ENCODE measurements at regions not wholly inside any gene's neighbourhood (a gene's known extent, or its start where the extent isn't known, plus 50 kb on each side); places are given as distances from the start of the nearest gene placed in this dataset.

DNA sequence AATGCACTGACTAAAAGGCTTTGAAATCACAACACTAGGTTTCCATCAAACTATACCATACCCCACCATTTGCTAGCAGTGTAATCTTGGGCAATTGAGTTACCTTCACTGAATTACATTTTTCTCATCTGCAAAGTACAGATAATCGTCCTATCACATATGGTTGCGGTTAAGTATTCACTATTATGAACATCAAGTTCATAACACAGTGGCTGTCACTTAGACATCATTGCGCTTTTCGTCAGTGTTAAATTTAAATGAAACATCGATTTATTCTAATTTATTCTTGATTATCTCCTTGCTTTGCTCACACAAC, 505.9 kb downstream of the CPS1 start:
- DNase-seq, result no peak

DNA sequence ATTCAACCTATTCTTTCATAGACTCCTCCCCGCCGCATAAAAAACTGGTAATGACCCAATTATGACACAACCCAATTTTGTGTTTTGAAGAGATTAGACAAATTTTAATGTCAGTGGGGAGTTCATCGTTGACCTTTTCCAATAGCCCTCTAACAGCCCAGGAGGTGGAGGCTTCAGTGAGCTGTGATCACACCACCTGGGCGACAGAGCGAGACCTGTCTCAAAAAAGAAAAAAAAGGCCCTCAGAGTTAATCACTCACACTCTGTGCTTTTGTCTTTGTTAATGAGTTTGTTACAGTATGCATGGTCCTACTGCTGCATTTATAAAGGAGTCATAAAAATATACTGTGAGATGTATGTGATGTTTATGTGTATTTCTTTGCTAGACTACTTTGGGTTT, 510.6 kb downstream of the CPS1 start:
- no peak for DNase-seq

DNA sequence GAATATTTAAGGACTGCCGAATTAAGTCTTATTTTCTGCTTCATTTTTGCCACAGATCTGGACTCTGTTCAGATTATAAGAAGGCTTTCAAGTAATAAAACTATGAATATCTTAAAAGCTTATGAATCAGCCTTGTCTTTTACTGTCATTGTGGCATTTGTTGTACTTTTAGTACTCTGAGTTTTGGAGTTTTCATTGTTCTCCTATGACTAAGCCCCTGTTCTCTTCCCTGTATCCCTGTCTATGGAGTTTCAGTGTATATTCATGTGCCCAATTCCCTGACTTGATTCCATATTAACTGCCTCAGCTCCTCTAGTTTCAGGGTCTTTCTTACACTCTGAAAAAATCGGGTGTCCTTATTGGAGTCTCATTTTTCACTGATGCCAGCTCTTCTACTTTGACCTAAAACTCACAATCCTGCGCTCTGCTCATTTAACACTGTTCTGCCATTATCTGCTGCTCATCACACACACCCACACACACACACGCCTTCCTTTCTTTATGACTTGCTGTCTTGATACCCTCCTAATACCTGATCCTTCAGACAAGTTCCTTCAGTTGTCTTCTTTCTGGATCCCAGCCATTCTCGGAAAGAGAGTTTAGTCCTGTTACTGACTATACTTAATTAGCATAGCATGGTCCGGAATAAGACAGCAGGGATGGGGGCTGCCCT, 511.8 kb downstream of the CPS1 start:
- peak in 1 of 51 donors; percentile 35 for DNase-seq

DNA sequence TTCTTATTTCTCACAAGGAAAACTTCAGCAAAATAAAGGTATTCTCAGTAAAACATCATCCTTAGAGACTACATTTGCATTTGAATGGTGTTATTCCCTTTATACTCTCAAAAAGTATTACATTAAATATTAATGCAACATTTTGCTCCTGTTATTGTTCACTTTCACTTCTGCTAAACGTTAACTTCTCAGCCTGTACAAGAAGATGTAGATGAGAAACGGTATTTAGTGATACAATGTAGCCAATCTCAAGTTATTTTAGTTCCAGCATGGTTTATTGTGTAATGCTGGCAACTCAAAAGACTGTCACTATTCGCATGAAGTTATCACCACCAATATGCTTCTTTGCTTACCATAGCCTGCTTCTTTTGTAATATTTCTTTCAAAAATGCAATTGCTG, 514.1 kb downstream of the CPS1 start:
- DNase-seq, result no peak

DNA sequence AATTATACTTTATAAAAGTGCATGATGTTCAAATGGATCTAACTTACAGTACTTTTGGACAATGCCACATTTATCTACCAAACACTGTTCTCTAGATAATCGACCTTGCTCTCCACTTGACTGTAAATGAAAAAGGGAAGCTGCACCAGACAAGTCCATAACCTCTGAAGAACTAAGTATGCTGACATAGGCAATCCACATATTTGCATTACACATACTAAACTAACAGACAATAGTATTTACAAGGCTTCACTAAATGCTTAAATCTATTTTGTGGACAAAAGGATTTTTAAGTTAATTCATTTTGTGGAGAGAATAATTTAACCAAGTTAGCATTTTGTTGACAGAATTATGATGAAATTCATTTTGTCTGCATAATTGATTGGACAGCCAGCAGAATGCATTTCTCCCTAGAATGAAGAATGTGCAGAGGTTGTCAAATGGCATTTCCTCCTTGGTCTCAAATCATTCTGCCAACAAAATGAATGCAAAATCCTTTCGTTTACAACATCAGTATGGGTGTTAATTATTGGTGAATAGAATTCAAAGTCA, 520.9 kb downstream of the CPS1 start:
- no peak for DNase-seq

DNA sequence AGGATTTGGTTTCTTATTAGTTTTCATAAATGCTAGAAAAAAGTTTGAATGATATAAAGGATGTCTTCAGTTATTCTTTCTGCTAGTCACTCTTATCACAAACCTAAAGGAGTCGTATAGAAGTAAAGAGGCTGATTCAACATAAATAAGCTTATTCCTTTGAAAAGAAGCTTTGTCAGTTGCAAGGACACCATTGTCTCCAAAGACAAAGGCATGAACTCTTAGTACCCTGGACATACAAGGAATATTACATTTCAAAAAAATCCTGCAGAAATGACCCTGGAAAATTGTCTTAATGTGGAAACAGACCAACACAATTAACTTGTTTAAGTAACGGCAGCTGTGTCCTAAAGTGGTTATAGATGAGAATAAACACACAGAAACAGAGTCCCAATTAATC, 528.0 kb downstream of the CPS1 start:
- no peak for DNase-seq

DNA sequence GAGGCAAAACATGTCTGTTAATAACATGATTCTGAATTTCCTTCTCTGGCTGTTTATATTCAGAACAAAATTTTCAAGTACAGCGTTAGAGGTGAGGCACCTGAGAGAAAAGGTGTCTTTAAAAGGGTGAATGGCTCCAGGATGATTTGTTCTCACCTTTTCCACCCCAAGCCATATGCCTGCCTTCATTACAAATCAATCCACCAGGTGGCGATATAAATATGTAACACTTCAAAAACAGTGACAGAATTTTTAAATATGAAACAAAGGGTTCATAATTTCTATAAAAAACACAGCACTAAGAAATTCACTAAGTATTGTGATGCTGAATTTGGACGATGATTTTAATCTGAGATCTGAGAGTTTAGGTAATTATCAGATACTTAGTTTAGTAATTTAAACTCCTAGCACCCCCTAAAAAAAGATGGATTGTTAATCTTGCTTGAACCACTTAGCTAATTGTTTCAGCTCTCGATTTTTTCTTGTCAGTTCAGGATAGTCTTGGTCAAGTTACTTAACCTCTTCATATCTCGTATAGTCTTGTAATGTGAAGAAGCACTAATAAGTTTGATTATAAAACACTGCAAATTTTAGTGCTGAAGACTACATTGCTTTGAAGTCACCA, 528.8 kb downstream of the CPS1 start:
- peak in 2 of 51 donors; percentile 0 to 57 for DNase-seq

DNA sequence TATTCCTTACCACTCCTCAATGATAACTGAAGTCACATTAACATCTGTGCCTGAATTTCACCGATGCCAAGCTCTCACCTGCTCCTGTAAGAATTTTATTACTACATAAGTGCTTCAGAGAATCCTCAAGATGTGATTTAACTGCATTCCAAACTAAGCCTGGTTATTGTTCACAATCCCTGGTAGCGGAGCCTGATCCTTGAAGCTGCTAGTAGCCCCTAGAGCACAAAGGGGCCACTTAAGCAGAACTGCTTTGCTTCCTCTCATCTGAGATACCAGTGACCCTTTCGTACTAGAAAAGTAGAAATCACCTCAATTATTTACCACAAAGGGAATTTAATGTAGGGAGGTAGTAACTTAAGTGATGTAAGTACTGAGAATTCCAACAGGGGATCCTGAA, 529.6 kb downstream of the CPS1 start:
- DNase-seq, result no peak

DNA sequence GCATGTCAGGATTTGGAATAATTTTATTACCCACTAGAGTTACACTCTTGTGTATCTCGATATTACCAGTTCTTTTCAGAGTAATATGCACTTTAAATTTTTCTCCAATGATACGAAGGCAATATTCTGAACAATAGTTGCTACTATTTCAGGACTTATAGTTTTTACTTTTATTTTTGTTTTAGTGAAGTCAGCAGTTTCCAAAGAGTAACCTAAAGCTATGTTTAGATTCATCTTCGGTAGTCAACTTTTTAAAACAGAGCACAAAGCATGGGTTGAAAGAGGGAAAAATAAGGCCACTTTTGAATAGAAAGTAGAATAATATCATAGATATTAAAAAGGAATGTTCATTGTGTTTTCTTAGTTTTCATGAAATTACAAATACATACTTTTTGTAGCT, 532.7 kb downstream of the CPS1 start:
- no peak for DNase-seq

DNA sequence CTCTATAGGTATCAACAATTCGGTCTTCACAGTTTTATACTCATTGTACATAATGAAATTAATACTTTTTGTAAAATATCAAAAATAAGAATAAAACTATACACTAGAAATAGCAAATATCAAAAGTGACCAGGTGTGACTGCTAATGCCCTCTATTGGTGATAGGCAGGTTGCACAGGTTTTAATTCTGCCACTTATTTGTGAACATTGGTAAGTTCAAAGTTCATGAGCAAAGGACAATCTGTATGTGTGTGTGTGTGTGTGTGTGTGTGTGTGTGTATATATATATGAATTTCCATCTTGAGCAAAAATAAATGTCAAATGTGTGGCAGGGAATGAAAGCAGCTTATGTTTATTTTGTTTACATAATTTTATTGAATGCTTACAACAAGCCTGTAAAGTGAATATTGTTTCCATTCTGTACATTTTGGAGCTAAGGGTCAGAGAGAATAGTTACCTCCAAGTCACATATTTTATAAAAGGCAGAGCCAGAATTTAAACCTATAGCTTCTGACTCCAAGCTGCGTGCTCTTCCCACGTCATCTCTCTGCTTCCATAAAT, 537.4 kb downstream of the CPS1 start:
- no peak for DNase-seq

DNA sequence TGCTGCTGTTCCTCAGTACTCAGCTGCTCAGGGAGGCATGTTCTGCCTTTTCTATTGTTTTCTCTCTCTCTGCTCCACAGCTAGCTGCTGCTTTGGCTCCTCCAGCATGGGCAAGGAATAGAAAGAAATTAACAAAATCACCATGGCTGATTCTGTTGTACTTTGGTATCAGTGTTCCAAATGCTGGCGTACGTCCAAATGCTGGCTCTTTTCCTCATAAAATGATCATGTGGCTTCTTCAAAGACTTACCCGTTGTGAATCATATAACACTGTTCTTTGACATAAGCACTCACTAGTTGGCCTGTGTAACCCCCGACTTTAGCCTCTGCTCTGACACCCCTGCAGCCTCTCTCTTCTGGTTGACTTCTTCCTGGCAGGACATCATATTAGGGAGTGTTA, 547.6 kb downstream of the CPS1 start:
- DNase-seq, result no peak

DNA sequence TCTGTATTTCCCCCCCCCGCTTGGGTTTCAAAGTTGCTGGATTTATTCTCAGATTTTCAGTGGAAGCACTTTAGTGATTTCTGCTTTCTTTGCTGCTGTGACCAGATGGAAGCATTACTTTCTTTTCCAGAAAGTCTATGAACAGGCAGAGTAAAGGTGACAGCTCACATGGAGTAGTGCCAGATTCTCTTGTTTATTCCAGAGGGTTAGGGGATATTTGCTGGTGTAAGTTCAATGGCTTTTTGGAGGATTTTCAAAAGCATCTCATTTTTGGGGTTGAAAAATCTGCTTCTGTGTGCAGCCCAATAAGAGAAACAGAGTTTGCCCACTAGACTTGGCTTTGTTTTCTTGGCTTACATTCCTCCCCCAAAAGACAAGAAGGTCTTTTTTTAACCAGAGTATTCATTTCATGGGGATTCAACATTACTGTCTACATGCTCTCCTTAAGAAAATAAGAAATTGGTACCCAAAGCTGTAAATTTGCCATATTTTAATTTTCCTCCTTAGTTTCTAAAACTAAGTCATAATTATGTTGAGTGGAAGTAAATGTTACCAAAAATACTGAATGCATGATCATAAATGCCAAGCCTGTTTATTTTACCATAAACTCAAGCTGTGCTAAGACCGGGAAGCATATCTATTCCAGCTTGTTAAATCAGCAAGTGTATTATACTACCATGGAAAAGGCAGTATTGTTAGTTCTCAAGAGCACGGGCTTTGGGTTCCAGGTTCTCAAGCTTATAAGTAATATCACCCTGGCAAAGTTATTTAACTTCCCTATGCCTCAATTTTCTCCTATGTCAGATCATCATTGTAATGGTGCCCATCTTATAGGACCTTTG, 557.2 kb downstream of the CPS1 start:
- DNase-seq, result no peak

DNA sequence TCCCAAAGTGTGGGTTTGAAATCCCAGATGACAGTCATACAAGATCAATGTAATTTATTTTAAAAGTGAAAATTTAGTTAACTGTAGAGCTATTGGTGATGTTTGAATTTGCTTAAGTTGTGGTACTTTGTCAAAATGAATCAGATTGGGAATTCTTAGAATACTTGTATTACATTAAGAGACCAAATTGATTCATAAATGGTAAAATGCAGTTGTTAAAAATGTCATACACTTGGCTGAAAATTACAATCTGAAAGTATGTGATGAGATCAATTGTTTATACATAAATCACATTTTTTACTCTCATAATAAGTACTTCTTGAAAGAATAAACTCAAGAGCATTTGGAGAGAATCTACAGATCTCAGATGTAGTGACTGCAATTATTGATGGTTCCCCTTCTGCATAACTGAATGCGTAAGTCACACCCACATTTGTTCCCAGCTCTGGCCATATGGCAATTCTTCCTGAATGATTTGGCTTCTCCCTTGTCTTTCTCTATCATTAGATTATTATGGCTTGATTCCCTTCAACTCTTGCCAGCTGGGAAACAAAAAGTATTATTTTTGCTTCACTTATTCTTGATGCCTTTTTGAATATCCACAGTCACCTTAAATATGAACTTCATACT, 558.5 kb downstream of the CPS1 start:
- no peak for DNase-seq

DNA sequence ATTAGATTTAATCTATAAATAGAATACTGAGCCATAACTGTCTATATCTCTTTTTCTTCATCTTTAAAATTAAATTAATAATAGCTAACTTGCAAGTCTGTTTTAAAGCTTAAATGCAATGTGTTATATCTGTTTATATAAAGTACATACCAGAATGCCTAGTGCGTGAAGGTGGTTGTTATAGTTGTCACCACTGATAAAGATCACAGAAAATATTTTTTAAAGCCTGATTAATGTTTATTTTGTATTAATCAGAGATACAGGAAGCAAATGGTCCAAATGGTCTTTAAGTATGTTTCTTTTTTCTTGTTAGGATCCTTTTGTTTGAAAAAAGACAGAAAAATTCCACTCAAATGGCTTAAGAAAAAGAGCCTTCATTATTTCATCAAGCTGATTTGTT, 560.6 kb downstream of the CPS1 start:
- no peak for DNase-seq

DNA sequence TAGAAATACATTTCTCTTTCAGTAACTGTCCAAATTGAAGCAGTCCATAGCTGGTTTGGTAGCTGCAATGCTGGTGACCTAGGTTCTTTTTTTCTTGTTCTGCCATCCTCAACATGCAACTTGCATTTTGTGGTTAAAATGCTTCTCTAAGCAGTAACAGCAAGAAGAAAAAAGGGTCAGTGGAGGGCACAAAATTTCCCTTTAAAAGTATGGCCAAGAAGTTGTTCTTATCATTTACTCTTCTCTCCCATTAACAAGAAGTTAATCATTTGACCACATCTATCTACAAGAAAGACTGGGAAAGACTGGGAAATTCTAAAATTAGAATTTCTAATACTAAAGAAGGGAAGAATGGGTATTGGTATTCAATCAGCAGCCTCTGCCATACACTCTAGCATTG, 569.9 kb downstream of the CPS1 start:
- DNase-seq, result no peak

DNA sequence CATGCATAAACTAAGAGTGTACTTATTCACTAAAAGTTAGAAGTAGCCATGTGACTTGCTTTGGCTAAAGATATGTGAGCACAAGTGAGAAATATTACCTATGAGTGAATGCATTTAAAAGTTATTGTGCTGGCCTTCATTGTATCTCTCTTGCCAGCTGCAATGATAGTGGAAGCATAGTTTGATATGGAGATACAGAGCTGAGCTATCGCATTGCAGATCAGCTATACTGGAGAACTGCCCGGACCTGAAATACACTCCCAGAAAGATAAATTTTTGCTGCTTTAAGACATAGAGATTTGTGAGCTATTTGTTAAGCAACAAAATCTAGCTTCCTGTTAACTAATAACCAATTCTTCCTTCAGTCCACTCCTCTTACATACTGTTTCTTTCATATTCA, 571.1 kb downstream of the CPS1 start:
- DNase-seq, result no peak

DNA sequence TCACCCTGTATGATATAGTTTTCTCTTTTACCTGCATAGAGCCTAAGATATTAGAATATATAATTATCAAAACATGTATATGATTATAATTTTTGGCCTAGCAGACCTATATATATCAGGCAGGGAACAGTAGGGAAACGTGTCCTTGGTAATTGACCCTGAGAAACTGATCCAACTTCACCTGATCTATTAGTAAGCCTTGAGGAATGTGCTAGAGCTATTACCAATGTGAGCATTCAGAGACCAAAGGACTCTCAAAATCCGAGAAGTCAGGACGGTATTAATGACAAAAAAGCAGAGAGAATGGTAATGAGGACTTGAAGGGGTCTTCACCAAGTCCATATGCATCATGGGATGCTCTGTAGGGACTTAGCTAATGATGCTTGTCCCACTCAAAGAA, 571.9 kb downstream of the CPS1 start:
- no peak for DNase-seq

DNA sequence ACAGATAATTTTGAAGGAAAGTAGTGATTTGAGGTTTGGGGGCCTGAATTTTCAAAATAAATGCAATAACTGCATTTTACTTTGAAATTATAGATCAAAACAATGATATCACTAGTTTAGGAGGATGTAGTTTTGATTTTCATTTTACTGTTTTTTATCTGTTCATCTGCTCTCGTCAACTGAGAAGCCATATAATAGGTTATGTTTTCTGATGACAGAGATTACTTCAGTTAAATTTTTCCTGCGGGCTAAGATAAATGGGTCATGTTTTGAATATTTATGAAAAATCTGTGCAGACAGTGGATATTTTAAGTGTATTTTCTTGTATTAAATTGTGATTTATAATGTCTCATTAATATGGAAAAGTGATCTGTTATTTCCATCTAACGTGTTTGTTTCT, 573.4 kb downstream of the CPS1 start:
- no peak for DNase-seq

DNA sequence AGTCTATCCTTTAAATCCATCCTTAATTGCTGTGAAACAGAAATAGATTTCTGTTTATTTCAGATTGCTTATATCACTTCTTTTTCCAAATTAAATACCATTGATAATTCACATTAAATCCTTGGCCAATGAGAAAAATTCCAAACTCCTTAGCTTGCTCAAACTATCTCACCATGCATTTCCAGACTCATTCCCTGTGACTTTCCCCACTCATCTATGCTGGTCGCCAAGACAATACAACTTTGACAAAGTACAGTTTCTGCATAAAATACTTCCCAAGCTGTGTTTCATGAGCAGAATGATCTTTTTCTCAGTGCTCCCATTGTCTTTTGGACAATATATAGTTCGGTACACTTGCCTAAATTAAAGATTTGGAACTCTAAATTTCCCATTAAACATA, 575.6 kb downstream of the CPS1 start:
- DNase-seq, result no peak

DNA sequence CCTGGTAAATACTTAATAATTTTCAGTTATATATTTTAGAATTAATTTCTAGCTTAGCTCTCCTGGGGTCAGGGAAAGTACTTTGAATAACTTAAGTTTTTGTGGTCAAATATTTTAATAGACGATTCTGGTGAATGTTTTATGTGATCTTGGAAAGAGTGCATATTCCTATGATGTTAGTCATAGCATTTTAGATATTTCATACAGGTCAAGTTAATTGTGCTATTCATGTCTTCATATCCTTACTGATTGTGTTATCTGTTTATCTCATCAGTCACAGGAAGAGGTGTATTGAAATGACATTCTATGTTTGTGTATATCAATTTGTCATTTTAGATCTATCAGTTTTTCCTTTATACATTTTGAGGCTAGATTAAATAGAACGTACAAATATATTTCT, 576.2 kb downstream of the CPS1 start:
- no peak for DNase-seq

DNA sequence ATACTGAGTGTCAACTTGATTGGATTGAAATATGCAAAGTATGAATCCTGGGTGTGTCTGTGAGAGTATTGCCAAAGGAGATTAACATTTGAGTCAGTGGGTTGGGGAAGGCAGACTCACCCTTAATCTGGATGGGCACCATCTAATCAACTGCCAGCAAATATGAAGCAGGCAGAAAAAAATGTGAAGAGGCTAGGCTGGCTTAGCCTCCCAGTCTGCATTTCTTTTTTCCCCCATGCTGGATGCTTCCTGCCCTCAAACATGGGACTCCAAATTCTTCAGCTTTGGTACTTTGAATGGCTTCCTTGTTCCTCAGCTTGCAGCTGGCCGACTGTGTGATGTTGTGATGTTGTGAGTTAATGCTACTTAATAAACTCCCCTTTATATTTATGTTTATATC, 577.4 kb downstream of the CPS1 start:
- no peak for DNase-seq

DNA sequence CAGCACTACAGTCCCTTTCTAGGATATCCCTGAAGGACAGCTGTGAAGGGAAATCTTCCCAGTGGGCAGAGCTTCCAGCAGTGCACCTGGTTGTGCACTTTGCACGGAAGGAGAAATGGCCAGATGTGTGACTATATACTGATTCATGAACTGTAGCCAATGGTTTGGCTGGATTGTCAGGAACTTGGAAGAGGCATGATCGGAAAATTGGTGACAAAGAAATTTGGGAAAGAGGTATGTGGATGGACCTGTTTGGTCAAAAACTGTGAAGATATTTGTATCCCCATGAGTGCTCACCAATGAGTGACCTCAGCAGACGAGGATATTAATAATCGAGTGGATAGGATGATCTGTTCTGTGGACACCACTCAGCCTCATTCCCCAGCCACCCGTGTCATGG, 582.2 kb downstream of the CPS1 start:
- DNase-seq, result no peak

Measured in hypothalamus (tissue), 51 donors.